H9 (cell line): ENCODE measurements at regions not wholly inside any gene's neighbourhood (a gene's known extent, or its start where the extent isn't known, plus 50 kb on each side); places are given as distances from the start of the nearest gene placed in this dataset.

Experiments used
- DNase-seq: peaks from one replicate; pipeline ENCODE4 v3.0.0-alpha.2; 2017
- H2AFZ ChIP-seq: one replicate; pipeline ENCODE4 v1.6.1; 2013; ENCODE audit warnings: mild to moderate bottlenecking, low read length, control low read depth, moderate library complexity
- H2AK5ac ChIP-seq: 2 replicates; pipeline ENCODE4 v1.6.1; 2013; ENCODE audit warnings: low read length, control low read depth, mixed read lengths; ENCODE audit not compliant: insufficient read length
- H2BK120ac ChIP-seq: one replicate; pipeline ENCODE4 v1.6.1; 2013; ENCODE audit warnings: low read depth, mild to moderate bottlenecking, low read length, control low read depth, inconsistent platforms; ENCODE audit not compliant: poor library complexity, severe bottlenecking
- H2BK12ac ChIP-seq: 2 replicates; pipeline ENCODE4 v1.6.1; 2013; ENCODE audit warnings: low read length, control low read depth, mixed read lengths, low read depth; ENCODE audit not compliant: insufficient read length
- H2BK15ac ChIP-seq: 2 replicates; pipeline ENCODE4 v1.6.1; 2013; ENCODE audit warnings: low read depth, low read length, control low read depth
- H2BK20ac ChIP-seq: one replicate; pipeline ENCODE4 v1.6.1; 2013; ENCODE audit warnings: low read depth, mild to moderate bottlenecking, low read length, control low read depth, inconsistent platforms; ENCODE audit not compliant: poor library complexity, severe bottlenecking
- H2BK5ac ChIP-seq: 2 replicates; pipeline ENCODE4 v1.6.1; 2013; ENCODE audit warnings: low read length, control low read depth, mixed read lengths; ENCODE audit not compliant: insufficient read length
- H3K14ac ChIP-seq: 2 replicates; pipeline ENCODE4 v1.6.1; 2013; ENCODE audit warnings: low read length, control low read depth; ENCODE audit not compliant: insufficient read depth
- H3K18ac ChIP-seq: 2 replicates; pipeline ENCODE4 v1.6.1; 2013; ENCODE audit warnings: low read depth, mild to moderate bottlenecking, mixed read lengths, low read length, control low read depth; ENCODE audit not compliant: insufficient read length
- H3K23ac ChIP-seq: 2 replicates; pipeline ENCODE4 v1.6.1; 2013; ENCODE audit warnings: low read length, control low read depth, mixed read lengths, low read depth; ENCODE audit not compliant: insufficient read length
- H3K23me2 ChIP-seq: 2 replicates; pipeline ENCODE4 v1.6.1; 2013; ENCODE audit warnings: low read depth, mild to moderate bottlenecking, mixed read lengths, low read length, control low read depth; ENCODE audit not compliant: insufficient read length, poor library complexity, severe bottlenecking
- H3K27ac ChIP-seq: 2 replicates; pipeline ENCODE4 v1.5.1; 2013; ENCODE audit warnings: low read length, control low read depth, mixed read lengths, low read depth; ENCODE audit not compliant: insufficient read length
- H3K27me3 ChIP-seq: 2 replicates; pipeline ENCODE4 v1.6.1; 2013; ENCODE audit warnings: low read length, control low read depth, inconsistent platforms; ENCODE audit not compliant: insufficient read depth
- H3K4ac ChIP-seq: 2 replicates; pipeline ENCODE4 v1.6.1; 2013; ENCODE audit warnings: low read depth, mild to moderate bottlenecking, control low read depth, inconsistent platforms, low read length, moderate library complexity
- H3K4me1 ChIP-seq: 2 replicates; pipeline ENCODE4 v1.6.1; 2013; ENCODE audit warnings: low read length, control low read depth, inconsistent platforms; ENCODE audit not compliant: insufficient read depth
- H3K4me2 ChIP-seq: 2 replicates; pipeline ENCODE4 v1.6.1; 2013; ENCODE audit warnings: low read length, control low read depth, mixed read lengths; ENCODE audit not compliant: insufficient read length, insufficient read depth
- H3K56ac ChIP-seq: 2 replicates; pipeline ENCODE4 v1.6.1; 2013; ENCODE audit warnings: low read depth, mild to moderate bottlenecking, mixed read lengths, low read length, control low read depth; ENCODE audit not compliant: insufficient read length
- H3K79me1 ChIP-seq: 2 replicates; pipeline ENCODE4 v1.6.1; 2013; ENCODE audit warnings: low read depth, mild to moderate bottlenecking, moderate library complexity, low read length, control low read depth, inconsistent platforms; ENCODE audit not compliant: insufficient read depth, poor library complexity, severe bottlenecking
- H3K79me2 ChIP-seq: 2 replicates; pipeline ENCODE4 v1.6.1; 2013; ENCODE audit warnings: low read length, control low read depth, inconsistent platforms; ENCODE audit not compliant: insufficient read depth
- H3K9ac ChIP-seq: 2 replicates; pipeline ENCODE4 v1.6.1; 2013; ENCODE audit warnings: low read length, control low read depth, mixed read lengths; ENCODE audit not compliant: insufficient read length; ENCODE audit errors: extremely low read depth
- H3K9me3 ChIP-seq: one replicate; pipeline ENCODE4 v1.6.1; 2013; ENCODE audit warnings: low read depth, low read length, inconsistent platforms; ENCODE audit not compliant: control insufficient read depth
- H3T11ph ChIP-seq: one replicate; pipeline ENCODE4 v1.6.1; 2013; ENCODE audit warnings: mild to moderate bottlenecking, low read length, control low read depth, inconsistent platforms
- H4K20me1 ChIP-seq: one replicate; pipeline ENCODE4 v1.6.1; 2013; ENCODE audit not compliant: control insufficient read depth, insufficient read length, insufficient read depth
- H4K5ac ChIP-seq: 2 replicates; pipeline ENCODE4 v1.6.1; 2013; ENCODE audit warnings: low read depth, mild to moderate bottlenecking, mixed read lengths, low read length, control low read depth; ENCODE audit not compliant: insufficient read length
- H4K8ac ChIP-seq: replicated peaks from 2 replicates; pipeline ENCODE4 v1.6.1; 2013; ENCODE audit warnings: low read length, control low read depth, mixed read lengths, low read depth; ENCODE audit not compliant: insufficient read length
- H4K91ac ChIP-seq: 2 replicates; pipeline ENCODE4 v1.6.1; 2013; ENCODE audit warnings: low read depth, mild to moderate bottlenecking, moderate library complexity, mixed read lengths, low read length, control low read depth; ENCODE audit not compliant: insufficient read length
- H3K27ac Mint-ChIP-seq, 3 experiments: 2 replicates in 2 of 3; 3 replicates in 1 of 3; pipeline ENCODE4 v1.8.0; 2020 to 2021; ENCODE audit warnings: mixed read lengths in 3 of 3, mild to moderate bottlenecking in 1 of 3, moderate library complexity in 1 of 3
- H3K27me3 Mint-ChIP-seq: 2 replicates; pipeline ENCODE4 v1.8.0; 2021; ENCODE audit warnings: low read depth, mild to moderate bottlenecking, moderate library complexity, mixed read lengths
- H3K36me3 Mint-ChIP-seq, 3 experiments: 2 replicates in 2 of 3; 3 replicates in 1 of 3; pipeline ENCODE4 v1.8.0; 2020 to 2021; ENCODE audit warnings: low read depth in 3 of 3, mixed read lengths in 3 of 3; ENCODE audit not compliant: insufficient read depth in 1 of 3
- H3K4me1 Mint-ChIP-seq, 2 experiments: 2 replicates each; pipeline ENCODE4 v1.8.0; 2020; ENCODE audit warnings: mixed read lengths in 2 of 2
- H3K4me3 Mint-ChIP-seq, 2 experiments: 2 replicates in 1 of 2; 3 replicates in 1 of 2; pipeline ENCODE4 v1.8.0; 2020 to 2021; ENCODE audit warnings: mild to moderate bottlenecking in 2 of 2, mixed read lengths in 2 of 2, moderate library complexity in 1 of 2
- H3K9me3 Mint-ChIP-seq, 2 experiments: 2 replicates in 1 of 2; 3 replicates in 1 of 2; pipeline ENCODE4 v1.8.0; 2020; ENCODE audit warnings: mild to moderate bottlenecking in 2 of 2, mixed read lengths in 2 of 2, moderate library complexity in 1 of 2
- CTCF ChIP-seq: fragments of 200-600 bp; sonication (generic); conservative IDR thresholded peaks from 3 replicates; pipeline ENCODE4 v1.8.0; 2021; ENCODE audit warnings: antibody characterized with exemption, mild to moderate bottlenecking
- WGBS: extraction: QIAGEN DNeasy Blood & Tissue Kit; methylation state at CpG from one replicate; pipeline ENCODE4 v1.1.7; 2013; ENCODE audit warnings: missing lambda C conversion rate, low lambda C conversion rate, mixed read lengths; ENCODE audit not compliant: insufficient read length; ENCODE audit errors: extremely low coverage; 5-methylcytosine and 5-hydroxymethylcytosine counted together

- no peaks in the 10 kb centered on the region for H3K27me3 ChIP-seq
- H3K27ac ChIP-seq: no peak overlapping the region
- no peak overlapping the region for H3K18ac ChIP-seq
- TF ChIP-seq CTCF: no peak
- no peak overlapping the region for H3K14ac ChIP-seq
- Mint-ChIP-seq H3K36me3 (no peaks in the 10 kb centered on the region), H3K27me3 (no peaks in the 10 kb centered on the region), H3K4me3 (no peak overlapping the region), H3K4me1 (no peaks in the 10 kb centered on the region), H3K9me3 (no peaks in the 10 kb centered on the region), H3K27ac (no peak overlapping the region)
- H3K9me3 ChIP-seq: no peaks in the 10 kb centered on the region
- H3T11ph ChIP-seq: no peak overlapping the region
- H3K23ac ChIP-seq: no peak overlapping the region
- no peak overlapping the region for H3K56ac ChIP-seq
- no peaks in the 10 kb centered on the region for H3K79me2 ChIP-seq
- H4K8ac ChIP-seq: no peak overlapping the region
- no peak overlapping the region for H2AFZ ChIP-seq
- H2BK15ac ChIP-seq: no peak overlapping the region
- no peak overlapping the region for H2BK5ac ChIP-seq
- H4K20me1 ChIP-seq: no peaks in the 10 kb centered on the region
- H2BK120ac ChIP-seq: no peak overlapping the region
- H4K5ac ChIP-seq: no peak overlapping the region
- H2AK5ac ChIP-seq: no peak overlapping the region
- H3K79me1 ChIP-seq: no peaks in the 10 kb centered on the region
- no peak overlapping the region for H4K91ac ChIP-seq
- H3K4me1 ChIP-seq: no peaks in the 10 kb centered on the region
- no peak overlapping the region for H3K9ac ChIP-seq
- WGBS: no CpG with 5 or more reads among the region's 1 CpG
- H3K23me2 ChIP-seq: no peaks in the 10 kb centered on the region
- H2BK12ac ChIP-seq: no peak overlapping the region
- no peak overlapping the region for H2BK20ac ChIP-seq
- no peak overlapping the region for H3K4me2 ChIP-seq
- no peak overlapping the region for H3K4ac ChIP-seq
- DNase-seq: no peak
Observed at GRCh38 chr21:15992171-15992570, 262.4 kb downstream of the USP25 start.
